C4-2B (cell line): ENCODE measurements at regions not wholly inside any gene's neighbourhood (a gene's known extent, or its start where the extent isn't known, plus 50 kb on each side); places are given as distances from the start of the nearest gene placed in this dataset.

ENCODE experiments used
- CTCF ChIP-seq: fragments of 450-650 bp; conservative IDR thresholded peaks from 2 replicates; pipeline ENCODE4 v1.5.1; 2017; ENCODE audit warnings: mild to moderate bottlenecking
- ZFX ChIP-seq: fragments of 450-650 bp; IDR thresholded peaks from 2 replicates; pipeline ENCODE4 v1.6.1; 2017

GRCh38 chr6:14619419-14619781 is 501.8 kb downstream of the CD83 start:
- no peak for TF ChIP-seq CTCF
- TF ChIP-seq ZFX = no peak
